Tibial artery (tissue), 4 donors: ENCODE measurements at regions not wholly inside any gene's neighbourhood (a gene's known extent, or its start where the extent isn't known, plus 50 kb on each side); places are given as distances from the start of the nearest gene placed in this dataset.

Experiments
- DNase-seq, 2 donors: peaks; one replicate each; pipeline ENCODE4 v3.0.0-alpha.2; 2019
- H3K27ac ChIP-seq, 2 donors: fragments of 200-600 bp; sonication (generic) in 1 of 2; 1 replicate in 1 of 2; 2 replicates in 1 of 2; pipeline ENCODE4 v1.5.1; 2018 to 2019; ENCODE audit warnings: mild to moderate bottlenecking in 1 of 2
- H3K27me3 ChIP-seq, 2 donors: fragments of 200-600 bp; sonication (generic) in 1 of 2; one replicate each; pipeline versions ENCODE4 v1.5.1 to v1.6.0; 2016 to 2019
- H3K36me3 ChIP-seq, 3 donors: fragments of 200-600 bp; sonication (generic) in 2 of 3; one replicate each; pipeline ENCODE4 v1.5.1; 2016 to 2019; ENCODE audit warnings: mild to moderate bottlenecking in 2 of 3
- H3K4me1 ChIP-seq, 4 donors: fragments of 200-600 bp; sonication (generic) in 2 of 4; 1 replicate in 3 of 4; 2 replicates in 1 of 4; pipeline ENCODE4 v1.5.1; 2016 to 2019
- H3K4me3 ChIP-seq, 2 donors: fragments of 200-600 bp; sonication (generic) in 1 of 2; 1 replicate in 1 of 2; 2 replicates in 1 of 2; pipeline ENCODE4 v1.5.1; 2018 to 2019; ENCODE audit warnings: mild to moderate bottlenecking in 2 of 2
- H3K9me3 ChIP-seq, 3 donors: fragments of 200-600 bp; sonication (generic) in 1 of 3; one replicate each; pipeline ENCODE4 v1.5.1; 2016 to 2019
- intact Hi-C: fragments of 100-400 bp; cut with DNase I; formaldehyde crosslinking; loops from one replicate; pipeline ENCODE4 v1.15.0; 2023; ENCODE audit warnings: low total_unique reads
- TF ChIP-seq, protein P1 (sequence below), 2 experiments: fragments of 200-600 bp in 1 of 2; fragments of 450-650 bp in 1 of 2; IDR thresholded peaks; one replicate each; pipeline ENCODE4 v1.5.1; 2017 to 2019; ENCODE audit warnings: antibody characterized with exemption in 2 of 2, mild to moderate bottlenecking in 1 of 2, moderate library complexity in 1 of 2

DNA sequence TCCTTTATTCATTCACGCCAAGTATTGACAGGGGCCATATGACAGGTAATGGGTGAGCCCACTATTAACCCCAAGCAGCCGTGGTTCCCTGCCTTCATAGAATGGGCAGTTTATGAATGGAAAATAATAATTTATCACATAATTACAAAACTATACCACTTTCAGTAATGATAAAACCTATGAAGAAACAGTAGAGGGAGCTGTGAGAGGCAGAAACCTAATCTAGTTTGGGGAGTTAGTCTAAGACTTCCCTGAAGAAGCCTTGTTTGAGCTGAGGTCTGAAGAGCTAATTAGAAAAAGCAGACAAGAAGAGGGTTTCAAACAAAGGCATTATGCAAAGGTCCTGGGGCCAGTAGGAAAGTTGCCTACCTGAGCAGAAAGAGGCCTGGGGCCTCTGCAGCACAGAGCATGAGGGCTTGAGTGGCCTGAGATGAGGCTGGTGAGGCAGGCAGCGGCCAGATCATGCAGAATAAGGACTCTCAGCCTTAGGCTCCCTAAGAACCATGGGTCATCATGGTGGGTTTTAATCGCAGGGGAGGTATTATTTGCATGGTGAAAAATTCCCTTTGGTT lies 142.8 kb downstream of the ATG4C start:
- Histone ChIP-seq H3K27ac (no peak overlapping the region), H3K9me3 (no peaks in the 10 kb centered on the region), H3K27me3 (no peaks in the 10 kb centered on the region), H3K36me3 (no peaks in the 10 kb centered on the region), H3K4me3 (no peak overlapping the region), H3K4me1 (no peaks in the 10 kb centered on the region)
- TF ChIP-seq, protein P1, sequence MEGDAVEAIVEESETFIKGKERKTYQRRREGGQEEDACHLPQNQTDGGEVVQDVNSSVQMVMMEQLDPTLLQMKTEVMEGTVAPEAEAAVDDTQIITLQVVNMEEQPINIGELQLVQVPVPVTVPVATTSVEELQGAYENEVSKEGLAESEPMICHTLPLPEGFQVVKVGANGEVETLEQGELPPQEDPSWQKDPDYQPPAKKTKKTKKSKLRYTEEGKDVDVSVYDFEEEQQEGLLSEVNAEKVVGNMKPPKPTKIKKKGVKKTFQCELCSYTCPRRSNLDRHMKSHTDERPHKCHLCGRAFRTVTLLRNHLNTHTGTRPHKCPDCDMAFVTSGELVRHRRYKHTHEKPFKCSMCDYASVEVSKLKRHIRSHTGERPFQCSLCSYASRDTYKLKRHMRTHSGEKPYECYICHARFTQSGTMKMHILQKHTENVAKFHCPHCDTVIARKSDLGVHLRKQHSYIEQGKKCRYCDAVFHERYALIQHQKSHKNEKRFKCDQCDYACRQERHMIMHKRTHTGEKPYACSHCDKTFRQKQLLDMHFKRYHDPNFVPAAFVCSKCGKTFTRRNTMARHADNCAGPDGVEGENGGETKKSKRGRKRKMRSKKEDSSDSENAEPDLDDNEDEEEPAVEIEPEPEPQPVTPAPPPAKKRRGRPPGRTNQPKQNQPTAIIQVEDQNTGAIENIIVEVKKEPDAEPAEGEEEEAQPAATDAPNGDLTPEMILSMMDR (IDR thresholded peaks at IDR 0.05): no peak
- intact Hi-C loops: no loop called here
- DNase-seq: no peak

DNA sequence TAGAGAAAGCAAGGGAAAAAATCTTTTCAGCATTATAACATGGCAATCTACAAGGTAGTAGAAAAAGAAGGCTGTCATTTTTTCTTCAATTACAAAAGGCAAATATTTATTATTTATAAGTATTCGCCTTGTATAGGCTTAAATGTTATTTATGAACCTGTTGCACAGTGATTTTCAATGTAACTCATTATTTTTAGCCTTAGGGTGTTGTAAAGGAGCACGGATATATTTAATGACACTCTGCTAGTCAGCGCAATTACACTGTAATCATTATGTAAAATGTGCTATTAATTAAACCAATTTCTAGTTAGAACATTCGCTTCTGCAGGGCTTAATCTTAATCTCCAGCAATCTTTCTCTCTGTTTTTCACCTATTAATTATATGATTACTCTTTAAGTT lies 145.0 kb downstream of the ATG4C start:
- intact Hi-C loops: no loop called here
- TF ChIP-seq, protein P1 (IDR thresholded peaks at IDR 0.05): no peak
- H3K36me3 ChIP-seq: no peaks in the 10 kb centered on the region
- H3K4me3 ChIP-seq: no peak overlapping the region
- H3K4me1 ChIP-seq: no peaks in the 10 kb centered on the region
- no peaks in the 10 kb centered on the region for H3K27me3 ChIP-seq
- no peak for DNase-seq
- no peaks in the 10 kb centered on the region for H3K9me3 ChIP-seq
- H3K27ac ChIP-seq: no peak overlapping the region

DNA sequence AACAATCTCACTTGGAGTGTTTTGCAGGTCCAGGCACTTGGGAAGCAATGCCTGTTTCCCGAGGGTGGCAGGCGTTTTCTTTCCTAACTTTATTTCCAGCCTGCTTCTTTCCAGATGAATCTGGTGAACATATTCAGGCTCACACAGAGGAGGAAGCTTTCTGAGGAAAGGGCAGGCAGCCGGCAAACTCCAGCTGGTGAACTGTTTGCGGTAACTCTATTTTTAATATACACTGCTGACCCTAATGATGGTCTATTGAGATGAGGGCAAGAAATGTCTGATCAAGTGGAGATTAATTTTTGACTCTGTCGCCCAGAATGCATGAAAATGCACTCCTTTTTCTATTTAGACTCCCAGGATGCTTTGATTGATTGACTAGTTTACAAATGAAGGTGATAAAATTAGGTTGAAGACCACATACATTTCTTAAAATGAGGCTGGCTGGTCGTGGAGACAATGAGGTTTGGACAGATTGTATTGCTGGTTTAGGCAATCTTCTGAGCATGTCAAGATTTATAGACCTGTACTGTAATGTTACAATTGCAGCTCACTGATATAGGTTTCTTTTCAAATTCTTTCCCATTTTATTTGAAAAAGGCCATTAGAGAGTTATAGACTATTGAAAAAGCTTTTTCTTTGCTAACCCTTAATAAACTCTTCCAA lies 153.8 kb downstream of the ATG4C start:
- DNase-seq: no peak
- Histone ChIP-seq H3K4me1 (no peaks in the 10 kb centered on the region), H3K27ac (no peak overlapping the region), H3K27me3 (no peaks in the 10 kb centered on the region), H3K4me3 (no peak overlapping the region), H3K36me3 (no peaks in the 10 kb centered on the region), H3K9me3 (no peaks in the 10 kb centered on the region)
- intact Hi-C loops: no loop called here
- TF ChIP-seq, protein P1 (IDR thresholded peaks at IDR 0.05): no peak

DNA sequence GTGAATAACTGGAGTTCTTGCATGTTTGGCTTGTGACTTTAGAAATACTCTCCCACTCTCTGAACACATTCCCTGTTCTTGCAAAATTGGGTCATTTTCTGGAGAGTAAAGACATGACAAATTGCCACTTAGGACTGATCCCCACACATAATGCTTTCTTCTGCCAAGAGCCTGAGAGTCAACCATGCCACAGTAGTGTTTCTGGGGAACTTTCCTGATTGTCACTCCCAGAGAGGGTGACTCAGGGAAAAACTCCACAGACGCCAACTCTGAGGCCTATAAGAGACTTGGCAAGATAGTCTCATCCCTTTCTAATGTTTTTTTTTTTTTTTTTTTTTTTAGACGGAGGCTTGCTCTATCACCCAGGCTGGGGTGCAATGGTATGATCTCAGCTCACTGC lies 157.8 kb downstream of the ATG4C start:
- Histone ChIP-seq H3K4me1 (no peaks in the 10 kb centered on the region), H3K27ac (no peak overlapping the region), H3K27me3 (no peaks in the 10 kb centered on the region), H3K9me3 (no peaks in the 10 kb centered on the region), H3K36me3 (no peaks in the 10 kb centered on the region), H3K4me3 (no peak overlapping the region)
- intact Hi-C loops: no loop called here
- TF ChIP-seq, protein P1 (IDR thresholded peaks at IDR 0.05): no peak
- DNase-seq: no peak

DNA sequence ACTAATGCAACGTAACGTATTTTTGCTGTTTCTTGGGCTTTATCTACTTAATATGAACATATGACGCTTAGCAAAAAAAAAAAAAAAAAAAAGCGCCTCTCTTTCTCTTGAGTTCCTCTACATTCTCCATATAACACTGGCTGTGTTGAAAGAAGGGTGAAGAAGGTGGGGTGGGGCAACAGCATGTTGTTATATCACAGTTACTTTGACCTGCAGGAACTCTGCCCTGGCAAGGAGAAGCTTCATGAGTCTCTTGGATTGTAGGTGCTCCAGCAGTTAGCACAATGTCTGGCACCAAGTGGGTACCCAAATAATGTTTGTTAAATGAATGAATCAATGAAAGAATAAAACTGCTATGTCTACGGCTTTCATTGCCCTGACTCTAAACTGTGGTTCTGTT lies 162.6 kb downstream of the ATG4C start:
- no peak for DNase-seq
- TF ChIP-seq, protein P1 (IDR thresholded peaks at IDR 0.05): no peak
- Histone ChIP-seq H3K36me3 (no peaks in the 10 kb centered on the region), H3K27ac (no peak overlapping the region), H3K4me3 (no peak overlapping the region), H3K4me1 (no peaks in the 10 kb centered on the region), H3K9me3 (no peaks in the 10 kb centered on the region), H3K27me3 (peaks cover 0 to 5% of the 10 kb centered on the region in 2 donors)
- intact Hi-C loops: no loop called here
